D721Med (cell line): ENCODE measurements at regions not wholly inside any gene's neighbourhood (a gene's known extent, or its start where the extent isn't known, plus 50 kb on each side); places are given as distances from the start of the nearest gene placed in this dataset.

ENCODE experiments used
- DNase-seq: peaks from one replicate; pipeline ENCODE4 v3.0.0; 2011; ENCODE audit warnings: low spot score; ENCODE audit not compliant: insufficient read length
- FAIRE-seq: peaks from 2 replicates; lab custom pipeline; 2011; peaks lifted over from hg19 to GRCh38; lab: Jason Lieb, UNC
- CTCF ChIP-seq: IDR thresholded peaks from 2 replicates; pipeline ENCODE4 v1.5.1; 2012; ENCODE audit warnings: mild to moderate bottlenecking, control low read depth; ENCODE audit not compliant: insufficient read depth; ENCODE audit errors: missing control alignments

DNA sequence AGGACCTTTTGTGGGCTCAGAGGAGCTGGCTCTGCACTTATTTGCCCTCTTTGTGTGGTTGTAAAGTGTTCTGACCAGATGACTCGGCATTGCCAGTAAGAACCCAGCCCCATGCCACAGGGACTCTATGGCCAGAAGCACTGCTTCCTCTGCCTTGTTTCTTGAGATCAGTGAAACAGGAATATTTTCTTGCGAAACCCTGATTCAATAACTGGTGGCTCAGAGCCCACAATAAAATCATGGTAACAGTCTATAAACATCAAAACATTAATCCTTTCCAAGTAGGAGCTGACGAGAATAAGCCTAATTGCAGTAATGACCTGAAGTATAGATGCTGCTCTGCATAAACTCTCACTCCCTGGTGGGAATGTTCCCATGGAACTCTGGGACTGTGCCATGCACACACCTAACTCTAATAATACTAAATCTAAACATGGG is 344.3 kb downstream of the ZNF608 start:
- no peak for TF ChIP-seq CTCF
- FAIRE-seq (no peak), DNase-seq (no peak)

GRCh38 chr5:124401476-124402143 is 344.8 kb downstream of the ZNF608 start:
- DNase-seq (no peak), FAIRE-seq (no peak)
- TF ChIP-seq CTCF, result no peak

DNA sequence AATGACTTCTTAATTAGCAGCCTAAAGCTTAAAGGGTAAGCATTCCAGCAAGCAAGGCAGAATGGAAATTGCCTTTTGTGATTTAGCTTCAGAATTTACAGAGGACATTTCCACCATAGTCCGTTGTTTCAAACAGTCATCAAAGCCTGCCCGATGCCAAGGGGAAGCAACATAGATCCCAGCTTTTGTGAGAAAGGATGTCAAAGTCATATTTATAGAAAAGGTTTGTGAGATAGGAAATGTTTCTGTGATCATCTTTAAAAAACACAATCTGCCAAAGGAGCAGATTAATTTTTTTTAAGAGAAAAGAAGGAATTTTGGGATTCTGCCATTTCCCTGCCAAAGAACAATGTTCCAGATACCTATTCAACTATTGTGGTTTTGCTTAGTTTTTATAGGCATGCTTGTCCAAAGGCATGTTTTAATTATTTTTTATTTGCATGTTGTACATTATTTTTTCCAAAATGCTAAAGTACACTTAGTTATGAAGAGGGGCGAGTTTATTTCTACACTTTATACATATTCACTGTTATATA is 346.9 kb downstream of the ZNF608 start:
- DNase-seq (no peak), FAIRE-seq (no peak)
- TF ChIP-seq CTCF, result no peak

GRCh38 chr5:124398460-124398859 is 348.0 kb downstream of the ZNF608 start:
- FAIRE-seq, result no peak
- no peak for TF ChIP-seq CTCF
- DNase-seq, result no peak

DNA sequence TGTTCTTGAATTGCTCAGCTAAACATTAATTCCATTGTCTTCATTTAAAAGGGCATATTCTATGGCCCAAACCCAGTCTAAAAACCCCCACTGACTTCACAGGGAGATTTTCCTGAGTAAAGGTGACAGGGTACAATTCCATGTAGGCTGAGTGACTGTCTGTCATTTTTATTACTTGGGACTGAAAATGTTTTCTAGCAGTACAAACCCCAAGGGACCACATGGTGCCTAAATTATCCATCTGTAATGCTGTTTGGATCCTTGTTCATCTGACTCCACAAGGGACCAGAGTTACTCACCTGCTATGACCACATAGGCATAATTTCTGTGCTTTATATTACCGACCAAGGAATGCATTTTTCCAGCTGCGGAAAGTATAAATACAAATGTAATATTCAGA is 349.1 kb downstream of the ZNF608 start:
- no peak for TF ChIP-seq CTCF
- no peak for FAIRE-seq

GRCh38 chr5:124395926-124396325 is 350.5 kb downstream of the ZNF608 start:
- TF ChIP-seq CTCF, result no peak
- DNase-seq (no peak), FAIRE-seq (no peak)

More for the DNA sequence above, 349.1 kb downstream of the ZNF608 start:
- no peak for DNase-seq

DNA sequence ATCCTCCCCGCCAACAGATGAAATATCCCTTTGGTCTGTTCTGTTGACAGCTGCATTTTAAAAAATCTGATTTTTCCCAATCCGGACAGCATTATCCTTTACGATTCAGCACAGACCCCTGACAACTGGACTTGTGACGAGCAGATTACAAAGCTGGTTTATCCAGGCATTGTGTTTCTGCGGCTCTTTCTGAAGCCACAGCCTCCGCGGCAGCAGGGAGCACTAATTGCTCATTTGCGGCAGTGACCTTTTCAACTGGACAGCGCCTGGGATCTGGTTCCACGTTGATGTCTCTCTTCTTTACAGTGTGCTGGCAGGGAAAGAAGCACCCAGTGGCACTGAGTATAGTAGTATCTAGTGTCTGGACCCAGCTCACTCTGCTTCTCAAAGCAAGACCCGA is 351.2 kb downstream of the ZNF608 start:
- TF ChIP-seq CTCF, result no peak
- FAIRE-seq (no peak), DNase-seq (no peak)
